HG03039 (cell line): ENCODE measurements at regions not wholly inside any gene's neighbourhood (a gene's known extent, or its start where the extent isn't known, plus 50 kb on each side); places are given as distances from the start of the nearest gene placed in this dataset.

Source experiments
- ATAC-seq: cut with Tn5 transposase; IDR thresholded peaks from one replicate; pipeline ENCODE4 v1.9.1; 2021; ENCODE audit warnings: mild to moderate bottlenecking, moderate library complexity; ENCODE audit not compliant: unreplicated experiment

GRCh38 chr15:98025237-98025636 lies 64.7 kb downstream of the ARRDC4 start:
- no peak for ATAC-seq

DNA sequence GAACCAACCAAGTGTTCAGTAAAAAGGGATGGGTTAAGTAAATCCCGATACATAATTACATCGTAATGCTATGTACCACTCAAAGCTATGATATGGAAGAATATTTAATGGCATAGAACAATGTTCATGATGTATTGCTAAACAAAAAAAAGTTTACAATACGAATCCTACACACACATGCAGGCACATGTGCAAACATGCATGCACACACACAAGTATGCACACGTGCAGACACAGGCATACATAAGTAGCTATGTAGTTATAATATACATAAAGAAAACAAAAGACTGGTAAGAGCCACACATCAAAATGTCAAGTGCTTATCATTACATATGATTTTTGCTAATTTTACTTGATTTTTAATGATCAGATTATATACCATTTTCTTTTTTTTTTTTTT lies 74.2 kb downstream of the ARRDC4 start:
- ATAC-seq, result no peak

- ATAC-seq, result no peak
Measured at GRCh38 chr15:98035134-98035533, 74.6 kb downstream of the ARRDC4 start.

DNA sequence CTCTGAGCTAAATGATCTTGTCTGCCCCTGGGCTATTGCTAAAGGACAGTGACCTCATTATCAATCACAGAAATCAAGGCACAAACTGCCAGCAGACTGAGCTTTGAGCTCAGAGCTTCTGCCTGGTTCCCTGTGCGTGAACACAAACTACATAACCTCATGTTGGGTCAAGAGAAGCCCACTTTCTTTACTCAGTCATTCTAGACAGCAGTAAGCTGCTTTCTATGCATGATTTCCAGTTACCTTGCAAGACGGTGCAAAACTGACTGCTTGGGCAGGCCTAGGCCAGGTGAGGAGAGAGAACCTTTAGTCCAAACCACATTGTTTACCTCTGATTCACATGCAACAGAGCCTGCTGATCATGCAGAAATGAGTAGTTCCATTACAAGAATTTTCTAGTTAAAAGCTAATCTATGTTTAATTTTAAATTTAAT lies 75.1 kb downstream of the ARRDC4 start:
- no peak for ATAC-seq

DNA sequence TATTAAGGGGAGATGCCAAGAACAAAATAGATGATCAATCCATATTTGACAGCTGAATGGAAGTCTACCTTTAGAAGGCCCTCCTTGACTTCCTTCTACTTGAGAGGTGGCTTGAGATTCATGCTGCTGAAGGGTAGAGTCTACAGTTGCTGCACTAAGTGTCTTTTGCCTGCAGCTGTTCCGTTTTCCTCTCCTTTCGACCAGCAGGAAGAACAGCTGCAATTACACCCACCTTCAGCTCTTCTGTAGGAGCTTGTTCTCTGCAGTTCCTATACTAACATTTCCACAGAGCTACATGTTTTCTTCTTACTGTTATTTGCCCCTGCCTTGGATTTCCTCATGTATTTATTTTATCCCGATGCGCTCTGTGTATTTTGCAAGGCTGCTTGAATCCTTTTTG lies 79.1 kb downstream of the ARRDC4 start:
- ATAC-seq, result no peak

DNA sequence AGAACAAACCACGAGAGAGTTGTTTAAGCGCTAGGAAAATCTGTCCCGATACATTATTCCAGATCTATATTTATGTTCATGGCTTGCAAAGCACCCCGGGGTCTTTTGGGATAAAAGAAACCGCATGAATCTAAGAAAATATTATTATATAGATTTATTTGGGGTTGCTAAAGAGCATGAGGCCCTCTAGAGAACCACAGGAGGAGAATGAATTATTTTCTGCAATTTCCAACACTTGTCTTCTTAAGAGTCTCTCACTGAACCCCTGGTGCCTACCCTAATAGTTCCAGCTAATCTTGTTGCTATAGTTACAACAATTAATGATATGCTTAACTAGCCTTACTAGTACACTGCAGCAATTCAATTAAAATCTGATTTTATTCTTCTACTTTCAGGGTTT lies 79.6 kb downstream of the ARRDC4 start:
- ATAC-seq, result no peak

DNA sequence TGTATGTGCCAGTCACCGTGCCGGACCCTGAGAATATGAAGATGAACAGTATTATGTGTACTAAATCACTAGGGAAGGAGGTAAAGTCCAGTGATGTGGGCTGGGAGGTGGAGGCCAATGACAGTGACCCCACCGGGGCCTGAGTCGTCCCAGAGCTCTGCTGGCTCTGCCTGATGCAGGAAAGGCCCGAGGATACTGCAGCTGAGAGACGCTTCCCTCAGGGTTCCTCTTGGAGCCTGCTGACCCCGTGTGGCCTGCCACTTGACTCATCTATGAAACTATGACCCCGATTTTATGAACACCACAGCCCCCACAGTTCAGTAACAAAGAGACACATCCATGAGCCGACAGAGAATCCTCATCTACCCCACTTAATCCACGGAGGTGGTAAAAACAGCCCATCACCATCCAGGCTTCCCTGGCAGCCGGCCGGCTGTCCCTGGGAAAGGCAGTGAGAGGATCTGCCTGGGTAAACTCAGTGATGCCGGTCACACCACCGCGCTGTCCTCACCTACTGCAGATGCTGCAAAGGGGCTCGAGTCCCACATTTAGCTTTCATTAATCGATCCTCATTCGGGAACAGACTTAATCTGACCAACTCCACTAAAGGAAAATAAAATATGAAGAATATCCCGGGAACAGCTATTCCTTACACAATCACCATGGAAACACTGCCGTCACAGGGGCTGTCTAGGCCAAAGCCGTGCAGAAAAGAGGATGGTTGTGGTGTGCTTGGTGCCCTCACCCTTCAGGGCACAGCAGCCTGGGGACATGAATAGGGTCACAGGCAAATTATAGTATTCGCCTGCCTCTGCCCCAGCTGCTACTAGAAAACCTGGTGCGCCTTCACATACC lies 82.9 kb downstream of the ARRDC4 start:
- ATAC-seq, result no peak

DNA sequence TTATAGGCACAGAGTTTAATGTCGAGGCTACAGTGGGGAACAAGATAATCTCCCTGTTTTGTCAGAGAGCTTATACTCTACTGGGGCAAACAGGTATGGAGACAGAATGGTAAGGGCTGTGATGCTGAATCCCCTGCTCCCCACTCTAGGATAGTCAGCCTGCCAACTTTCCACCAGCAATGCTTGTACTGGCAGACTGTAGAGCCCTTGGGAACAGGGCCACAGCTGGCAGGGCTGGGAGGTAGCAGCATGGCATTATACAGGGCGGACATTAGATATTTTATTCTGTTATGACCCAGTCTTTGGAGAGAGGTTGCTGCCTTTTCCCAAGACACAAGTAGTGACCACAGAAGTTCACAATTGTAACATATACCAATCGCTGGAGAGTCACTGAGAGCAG lies 91.2 kb downstream of the ARRDC4 start:
- no peak for ATAC-seq

DNA sequence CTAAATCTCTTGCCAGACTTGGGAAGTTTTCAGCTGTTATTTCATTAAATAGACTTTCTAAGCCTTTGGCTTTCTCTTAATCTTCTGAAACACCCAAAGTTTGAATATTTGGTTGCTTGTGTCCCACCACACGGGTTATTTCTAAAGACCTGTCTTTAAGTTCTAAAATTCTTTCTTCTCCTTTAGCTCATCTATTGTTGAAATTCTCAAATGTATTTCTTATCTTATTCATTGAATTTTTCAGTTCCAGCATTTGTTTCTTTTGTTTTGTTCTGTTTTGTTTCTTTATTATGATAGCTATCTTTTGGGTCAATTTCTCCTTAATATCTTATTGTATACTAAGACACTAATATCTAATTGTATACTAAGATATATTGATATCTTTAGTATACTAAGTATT lies 97.0 kb downstream of the ARRDC4 start:
- no peak for ATAC-seq

DNA sequence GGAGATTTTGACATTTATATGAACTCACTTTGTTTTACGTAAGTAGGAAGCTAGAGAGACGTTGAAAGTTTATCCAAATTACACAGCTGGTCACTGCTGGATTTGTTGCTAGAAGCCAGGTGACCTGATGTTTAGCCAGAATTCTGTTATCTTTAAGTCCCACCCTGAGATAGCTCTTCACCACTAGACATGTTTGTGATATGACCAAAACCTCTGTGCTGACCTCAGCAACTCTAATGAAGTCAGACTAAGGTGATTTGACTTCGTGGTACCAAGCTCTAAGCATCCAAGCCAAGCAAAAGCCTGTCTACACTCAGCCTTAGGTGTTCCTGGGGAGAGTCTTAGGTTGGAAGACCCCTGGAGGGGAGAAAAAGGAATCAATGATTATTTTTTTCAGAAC lies 102.4 kb downstream of the ARRDC4 start:
- no peak for ATAC-seq

DNA sequence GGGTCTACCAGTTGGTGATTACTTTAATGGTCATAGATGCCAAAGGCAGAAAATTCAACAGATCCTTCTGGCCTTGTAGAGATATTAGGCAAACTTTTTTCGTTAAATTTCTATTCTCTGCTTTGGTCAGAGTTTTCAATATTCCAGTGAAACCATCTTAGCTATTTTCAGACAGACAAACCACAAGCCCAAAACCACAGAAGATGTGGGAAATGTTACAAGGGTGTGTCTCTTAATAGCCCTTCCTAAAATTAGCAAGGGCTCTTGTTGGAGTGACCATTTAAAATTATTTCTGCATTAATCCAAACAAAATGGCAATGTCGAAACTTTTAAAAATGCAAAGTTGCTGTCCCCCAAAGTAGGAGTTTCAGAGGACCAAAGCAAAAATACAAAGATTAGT lies 102.8 kb downstream of the ARRDC4 start:
- ATAC-seq, result no peak

GRCh38 chr15:98063871-98064270 lies 103.4 kb downstream of the ARRDC4 start:
- no peak for ATAC-seq

- no peak for ATAC-seq
Measured at GRCh38 chr15:98067339-98067738, 106.8 kb downstream of the ARRDC4 start.

DNA sequence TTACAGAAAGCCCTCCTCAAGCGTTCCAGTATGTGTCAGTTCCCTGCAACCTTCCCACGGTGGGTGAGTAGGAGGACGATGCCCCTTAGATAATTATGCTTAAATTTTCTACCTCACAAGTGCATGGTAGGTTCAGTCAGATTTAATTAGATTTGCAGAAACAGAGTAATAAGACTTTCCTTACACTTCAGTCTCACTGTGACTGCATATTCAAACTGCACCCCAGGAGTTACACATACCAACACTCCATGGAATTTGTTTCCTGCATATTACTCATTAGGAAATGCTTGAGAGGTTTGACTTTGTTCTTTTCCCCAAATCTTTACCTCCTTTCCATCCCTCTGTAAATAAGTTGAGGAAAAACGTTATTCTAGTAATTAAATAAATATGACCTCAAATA lies 108.8 kb downstream of the ARRDC4 start:
- no peak for ATAC-seq

- no peak for ATAC-seq
Measured at GRCh38 chr15:98070137-98070536, 109.6 kb downstream of the ARRDC4 start.

- no peak for ATAC-seq
Measured at GRCh38 chr15:98071786-98072185, 111.3 kb downstream of the ARRDC4 start.

GRCh38 chr15:98075441-98075840 lies 114.9 kb downstream of the ARRDC4 start:
- ATAC-seq, result no peak

DNA sequence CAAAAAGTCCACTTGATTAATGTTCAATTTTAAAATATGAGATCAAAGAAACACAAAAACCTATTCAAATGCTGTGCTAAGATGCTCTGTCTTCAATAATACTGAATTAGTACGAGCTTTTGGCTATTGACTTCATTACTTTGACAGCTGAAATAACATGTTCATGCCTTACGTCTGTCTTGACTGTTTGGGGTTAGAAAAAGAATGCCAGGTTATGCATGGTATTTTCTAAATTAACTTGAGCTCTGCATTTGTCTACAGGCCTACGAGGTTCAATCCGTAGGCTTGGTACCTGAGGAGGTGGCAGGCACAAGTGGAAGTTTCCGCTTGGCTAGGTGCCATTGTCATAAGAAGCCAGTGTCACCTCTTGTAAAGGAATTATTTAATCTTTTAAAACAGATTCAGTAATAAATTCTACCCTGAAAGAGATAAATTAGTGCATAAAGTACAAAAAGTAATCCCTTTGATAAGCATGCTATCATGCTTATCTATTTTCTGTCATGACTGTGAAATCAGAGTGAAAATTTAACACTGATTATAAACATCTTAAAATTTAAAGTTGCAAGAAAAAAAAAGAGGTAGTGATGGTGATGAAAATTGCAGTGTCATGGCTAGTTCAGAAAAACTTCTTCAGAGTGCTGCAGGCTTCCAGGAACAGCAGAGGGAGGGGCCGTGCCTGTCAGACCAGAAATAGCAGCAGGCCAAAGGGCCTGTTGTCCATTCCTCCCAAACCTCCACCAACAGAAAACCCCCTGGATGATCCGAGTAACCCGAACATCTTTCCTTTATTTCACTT lies 115.7 kb downstream of the ARRDC4 start:
- ATAC-seq, result no peak

DNA sequence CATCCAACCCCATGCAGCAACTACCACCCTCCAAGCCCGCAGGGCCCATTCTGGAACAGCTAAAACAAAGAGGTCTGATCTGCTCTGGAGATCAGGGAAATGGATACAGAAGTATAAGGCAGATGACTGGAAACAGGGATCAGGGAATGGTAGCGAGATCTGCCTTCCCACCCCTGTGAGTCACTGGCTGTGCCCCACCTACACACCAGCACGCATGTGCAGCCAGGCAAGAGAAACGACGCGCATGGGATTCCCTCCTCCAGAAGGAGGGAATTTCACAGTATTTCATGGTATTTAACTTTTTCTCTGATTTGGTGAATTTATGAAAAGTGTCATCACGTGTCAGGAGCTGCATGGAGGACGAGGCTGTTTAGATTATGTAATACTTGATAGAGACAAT lies 116.7 kb downstream of the ARRDC4 start:
- no peak for ATAC-seq

- no peak for ATAC-seq
Measured at GRCh38 chr15:98080791-98081190, 120.3 kb downstream of the ARRDC4 start.

DNA sequence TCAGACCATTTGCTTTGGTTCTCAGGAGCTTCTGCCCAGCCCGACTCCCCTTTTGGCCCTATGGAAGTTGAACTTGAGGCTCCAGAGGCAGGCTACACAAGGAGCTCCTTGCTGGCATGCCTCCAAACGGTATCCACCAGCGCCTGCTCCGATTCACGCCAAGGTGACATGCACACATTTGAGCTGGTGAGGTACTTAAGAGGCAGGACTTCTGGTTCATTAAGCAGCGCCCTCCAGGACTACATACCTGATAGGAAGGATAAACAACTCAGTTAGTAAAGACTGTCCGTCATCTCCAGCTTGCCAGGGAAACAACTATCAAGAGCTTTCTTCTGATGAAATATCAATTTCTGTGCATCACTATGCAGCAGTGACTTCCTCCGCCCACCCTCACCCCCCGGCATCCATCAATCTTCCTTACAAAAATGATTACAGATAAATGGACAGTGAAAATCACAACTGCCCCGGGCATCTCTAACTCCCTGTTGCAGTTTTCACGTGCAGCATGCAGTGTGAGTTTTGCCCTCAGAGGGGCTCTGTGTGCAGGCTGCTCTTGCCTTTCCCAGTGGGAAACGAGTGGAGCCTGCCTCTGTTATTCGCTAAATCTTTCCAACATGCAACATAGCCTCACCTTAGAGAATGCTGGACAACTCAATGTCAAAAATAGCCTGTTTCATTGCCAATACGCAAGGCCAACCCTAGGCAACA lies 122.9 kb downstream of the ARRDC4 start:
- ATAC-seq, result no peak
